ENCODE measurements at regions not wholly inside any gene's neighbourhood (a gene's known extent, or its start where the extent isn't known, plus 50 kb on each side); places are given as distances from the start of the nearest gene placed in this dataset.

DNA sequence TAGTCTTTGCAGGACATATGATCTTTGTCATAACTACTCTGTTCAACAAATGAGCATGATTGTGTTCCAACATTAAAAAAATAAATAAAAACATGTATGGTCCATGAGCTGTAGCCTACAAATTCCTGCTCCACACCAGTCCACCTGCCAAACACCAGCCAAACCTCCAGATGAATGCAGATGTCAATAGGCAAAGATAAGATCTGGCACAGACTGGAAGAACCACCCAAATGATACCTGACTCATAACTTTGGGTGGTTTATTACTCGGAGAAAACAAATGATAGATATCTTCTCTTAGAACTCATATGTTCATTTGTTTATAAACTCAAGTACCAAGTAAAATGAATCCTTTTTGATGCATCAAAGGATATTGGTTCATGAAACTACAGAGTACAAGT is 425.1 kb downstream of the GBA3 start:
- no peak overlapping the region for H3K4me3 ChIP-seq (ENCODE audit: low read depth, low read length)
- TF ChIP-seq CTCF (conservative IDR thresholded peaks at IDR 0.05; ENCODE audit: low read depth, low read length), result no peak
- no peak for DNase-seq (ENCODE audit: low read depth)

DNA sequence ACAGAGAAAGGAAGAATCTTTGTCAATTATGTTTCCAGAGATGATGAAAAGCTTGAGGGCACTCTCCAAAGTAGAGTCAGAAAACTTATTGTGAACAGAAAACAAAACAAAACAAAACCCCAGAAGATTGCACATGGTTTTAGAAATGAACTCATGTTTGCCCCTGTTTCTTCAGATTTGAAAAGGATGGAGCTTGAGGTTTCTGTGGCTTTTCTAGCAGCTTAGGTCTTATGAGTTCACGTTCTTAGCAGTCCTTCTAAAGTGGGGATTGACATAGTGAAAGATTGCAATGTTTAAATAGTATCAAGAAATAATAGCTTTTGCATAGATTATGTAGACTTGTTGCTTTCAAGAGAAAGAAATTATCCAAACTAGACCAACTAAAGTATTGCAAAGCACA is 421.8 kb downstream of the GBA3 start:
- H3K4me3 ChIP-seq (ENCODE audit: low read depth, low read length), result no peak overlapping the region
- no peak for TF ChIP-seq CTCF (conservative IDR thresholded peaks at IDR 0.05; ENCODE audit: low read depth, low read length)
- no peak for DNase-seq (ENCODE audit: low read depth)

- TF ChIP-seq CTCF (conservative IDR thresholded peaks at IDR 0.05; ENCODE audit: low read depth, low read length), result no peak
- H3K4me3 ChIP-seq (ENCODE audit: low read depth, low read length), result no peak overlapping the region
- no peak for DNase-seq (ENCODE audit: low read depth)
These were observed 420.4 kb downstream of the GBA3 start for GRCh38 chr4:23113104-23113503.

- no peak for DNase-seq (ENCODE audit: low read depth)
- no peak overlapping the region for H3K4me3 ChIP-seq (ENCODE audit: low read depth, low read length)
- TF ChIP-seq CTCF (conservative IDR thresholded peaks at IDR 0.05; ENCODE audit: low read depth, low read length), result no peak
These were observed 413.8 kb downstream of the GBA3 start for GRCh38 chr4:23106516-23106915.

GRCh38 chr4:23105759-23106370 is 413.1 kb downstream of the GBA3 start:
- no peak for DNase-seq (ENCODE audit: low read depth)
- TF ChIP-seq CTCF (conservative IDR thresholded peaks at IDR 0.05; ENCODE audit: low read depth, low read length), result no peak
- no peak overlapping the region for H3K4me3 ChIP-seq (ENCODE audit: low read depth, low read length)

DNA sequence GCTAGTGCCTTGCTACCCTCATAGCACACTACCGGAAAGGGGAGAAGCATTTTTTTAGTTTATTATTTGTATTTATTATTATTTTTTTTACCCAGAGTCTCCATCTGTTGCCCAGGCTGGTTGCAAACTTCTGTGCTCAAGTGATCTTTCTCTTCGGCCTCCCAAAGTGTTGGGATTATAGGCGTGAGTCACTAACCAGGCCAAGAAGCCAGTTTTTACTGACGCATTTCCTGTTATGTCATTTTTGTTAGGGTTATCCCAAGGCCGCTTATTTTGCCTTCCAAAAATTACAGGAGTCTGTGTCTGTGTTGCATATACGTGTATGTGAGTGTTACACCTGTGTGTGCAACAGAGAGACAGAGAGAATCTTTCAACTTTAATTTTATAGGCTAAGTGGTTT is 404.5 kb downstream of the GBA3 start:
- H3K4me3 ChIP-seq (ENCODE audit: low read depth, low read length), result no peak overlapping the region
- no peak for TF ChIP-seq CTCF (conservative IDR thresholded peaks at IDR 0.05; ENCODE audit: low read depth, low read length)
- peak; percentile 13 for DNase-seq (ENCODE audit: low read depth)

- TF ChIP-seq CTCF (conservative IDR thresholded peaks at IDR 0.05; ENCODE audit: low read depth, low read length), result no peak
- no peak for DNase-seq (ENCODE audit: low read depth)
- no peak overlapping the region for H3K4me3 ChIP-seq (ENCODE audit: low read depth, low read length)
These were observed 399.0 kb downstream of the GBA3 start for GRCh38 chr4:23091711-23092110.
